Progenitor cell of endocrine pancreas (in vitro differentiated cells): ENCODE measurements at regions not wholly inside any gene's neighbourhood (a gene's known extent, or its start where the extent isn't known, plus 50 kb on each side); places are given as distances from the start of the nearest gene placed in this dataset.
"Not testable (repeated sequence)": the region's sequence is repeated elsewhere in the genome, so short reads cannot be mapped to it uniquely, and the experiment has no call there.

Experiments
- DNase-seq: peaks from one replicate; pipeline ENCODE4 v3.0.0; 2021; ENCODE audit warnings: low spot score; ENCODE audit not compliant: unreplicated experiment
- H3K27ac Mint-ChIP-seq: 2 replicates; pipeline ENCODE4 v1.8.0; 2021; ENCODE audit warnings: mild to moderate bottlenecking, moderate library complexity, mixed read lengths
- H3K27me3 Mint-ChIP-seq: 2 replicates; pipeline ENCODE4 v1.8.0; 2021; ENCODE audit warnings: mixed read lengths
- H3K36me3 Mint-ChIP-seq: 2 replicates; pipeline ENCODE4 v1.8.0; 2022; ENCODE audit warnings: mixed read lengths; ENCODE audit not compliant: insufficient read depth
- H3K4me1 Mint-ChIP-seq: 2 replicates; pipeline ENCODE4 v1.8.0; 2021; ENCODE audit warnings: low read depth, mixed read lengths
- H3K4me3 Mint-ChIP-seq: 2 replicates; pipeline ENCODE4 v1.8.0; 2021; ENCODE audit warnings: low read depth, mild to moderate bottlenecking, moderate library complexity, mixed read lengths
- H3K9me3 Mint-ChIP-seq: 2 replicates; pipeline ENCODE4 v1.8.0; 2021; ENCODE audit warnings: low read depth, mixed read lengths
- CTCF ChIP-seq: fragments of 200-600 bp; sonication (generic); IDR thresholded peaks from one replicate; pipeline ENCODE4 v1.5.0; 2021; ENCODE audit warnings: antibody characterized with exemption, mild to moderate bottlenecking; ENCODE audit not compliant: unreplicated experiment

GRCh38 chr1:9442278-9442846, 96.9 kb upstream of the SLC25A33 start:
- H3K9me3 Mint-ChIP-seq: no peaks in the 10 kb centered on the region
- H3K27me3 Mint-ChIP-seq: peaks cover 3% of the 10 kb centered on the region
- H3K36me3 Mint-ChIP-seq: no peaks in the 10 kb centered on the region
- no peak for TF ChIP-seq CTCF
- H3K4me3 Mint-ChIP-seq: no peak overlapping the region
- H3K27ac Mint-ChIP-seq: peak overlapping the region; percentile 28
- peaks cover 39% of the 10 kb centered on the region for H3K4me1 Mint-ChIP-seq
- DNase-seq: no peak

GRCh38 chr1:9442986-9443385, 96.3 kb upstream of the SLC25A33 start:
- Mint-ChIP-seq H3K4me1 (peaks cover 33% of the 10 kb centered on the region), H3K9me3 (no peaks in the 10 kb centered on the region), H3K27ac (peak overlapping the region; percentile 28), H3K4me3 (no peak overlapping the region), H3K36me3 (no peaks in the 10 kb centered on the region), H3K27me3 (peaks cover 3% of the 10 kb centered on the region)
- TF ChIP-seq CTCF: no peak
- DNase-seq: no peak

GRCh38 chr1:9443913-9444445, 95.3 kb upstream of the SLC25A33 start:
- peaks cover 3% of the 10 kb centered on the region for H3K27me3 Mint-ChIP-seq
- no peaks in the 10 kb centered on the region for H3K9me3 Mint-ChIP-seq
- peak overlapping the region; percentile 72 for H3K27ac Mint-ChIP-seq
- no peak for DNase-seq
- H3K4me3 Mint-ChIP-seq: no peak overlapping the region
- TF ChIP-seq CTCF: no peak
- H3K36me3 Mint-ChIP-seq: no peaks in the 10 kb centered on the region
- H3K4me1 Mint-ChIP-seq: peaks cover 33% of the 10 kb centered on the region

GRCh38 chr1:9444532-9444931, 94.7 kb upstream of the SLC25A33 start:
- DNase-seq: no peak
- Mint-ChIP-seq H3K4me1 (peaks cover 29% of the 10 kb centered on the region), H3K9me3 (no peaks in the 10 kb centered on the region), H3K27ac (peak overlapping the region; percentile 25), H3K4me3 (no peak overlapping the region), H3K27me3 (peaks cover 3% of the 10 kb centered on the region), H3K36me3 (no peaks in the 10 kb centered on the region)
- no peak for TF ChIP-seq CTCF

- H3K9me3 Mint-ChIP-seq, DNase-seq, H3K4me3 Mint-ChIP-seq, H3K27me3 Mint-ChIP-seq, H3K36me3 Mint-ChIP-seq, H3K27ac Mint-ChIP-seq: not testable (repeated sequence)
- peaks cover 25% of the 10 kb centered on the region for H3K4me1 Mint-ChIP-seq
Observed at GRCh38 chr1:9445081-9445480, 94.2 kb upstream of the SLC25A33 start.
